ENCODE measurements at regions not wholly inside any gene's neighbourhood (a gene's known extent, or its start where the extent isn't known, plus 50 kb on each side); places are given as distances from the start of the nearest gene placed in this dataset.

DNA sequence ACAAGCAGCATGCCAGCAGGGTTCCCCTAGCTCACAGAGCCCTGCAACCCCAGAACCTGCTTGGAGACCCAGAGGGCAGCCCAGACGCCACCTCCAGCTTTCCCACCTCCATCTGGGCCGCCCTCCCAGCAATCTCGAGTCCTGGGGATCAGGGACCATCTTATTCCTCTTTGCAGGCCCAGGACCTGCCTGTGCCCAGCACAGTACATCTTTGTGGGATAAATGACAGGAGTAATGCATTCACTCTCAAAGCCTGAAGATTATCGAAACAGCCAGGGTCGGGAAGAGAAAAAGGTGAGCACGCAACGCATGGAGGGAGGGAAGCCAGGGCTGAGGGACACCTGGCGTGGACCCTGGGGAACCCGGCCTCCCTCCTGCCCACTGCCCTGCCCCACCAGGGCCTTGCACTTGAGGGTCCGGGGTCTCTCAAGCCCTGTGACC lies 144.1 kb downstream of the NDUFA10 start:
- no peak overlapping the region for H3K4me3 ChIP-seq
- no peak for DNase-seq (ENCODE audit: low spot score)
- no peak overlapping the region for H3K9ac ChIP-seq
- Mint-ChIP-seq H3K27ac (no peak overlapping the region), H3K4me3 (no peak overlapping the region), H3K9me3 (peaks cover 19% of the 10 kb centered on the region), H3K36me3 (no peaks in the 10 kb centered on the region), H3K4me1 (no peaks in the 10 kb centered on the region), H3K27me3 (ENCODE audit: insufficient read depth, low read depth) (peaks cover 2% of the 10 kb centered on the region)
- H3K9me3 ChIP-seq (ENCODE audit: low read depth) = peaks cover 8% of the 10 kb centered on the region
- no peaks in the 10 kb centered on the region for H3K79me2 ChIP-seq (ENCODE audit: low read depth)
- no peaks in the 10 kb centered on the region for H3K27me3 ChIP-seq
- no peaks in the 10 kb centered on the region for H4K20me1 ChIP-seq (ENCODE audit: low read depth)
- no peaks in the 10 kb centered on the region for H3K36me3 ChIP-seq
- H2AFZ ChIP-seq (replicated peaks) = no peak overlapping the region
- TF ChIP-seq EZH2phosphoT487 (IDR thresholded peaks at IDR 0.05) = no peak
- H3K4me2 ChIP-seq = no peak overlapping the region
- H3K27ac ChIP-seq = no peak overlapping the region
- no peaks in the 10 kb centered on the region for H3F3A ChIP-seq (ENCODE audit: low read depth)
- H3K4me1 ChIP-seq = no peaks in the 10 kb centered on the region

DNA sequence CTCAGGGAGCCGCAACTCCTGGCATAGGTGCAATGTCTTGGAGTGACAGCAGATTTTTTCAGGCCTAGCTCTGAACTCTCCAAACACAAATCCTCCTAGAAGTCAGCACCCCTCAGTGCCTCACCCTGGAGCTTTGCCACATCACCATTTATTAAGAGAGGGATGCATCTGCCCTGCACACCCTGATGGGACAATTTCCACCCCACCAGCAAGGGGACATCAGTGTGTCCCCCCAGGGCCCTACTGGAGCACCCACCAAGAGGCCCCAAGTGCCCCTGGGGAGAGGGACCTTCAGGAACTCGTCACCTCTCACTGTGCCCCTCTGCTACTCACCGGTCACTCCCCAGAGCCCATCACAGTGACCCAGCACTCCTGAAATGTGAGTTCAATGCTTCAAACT lies 144.7 kb downstream of the NDUFA10 start:
- no peak for DNase-seq (ENCODE audit: low spot score)
- peaks cover 5% of the 10 kb centered on the region for H3K9me3 ChIP-seq (ENCODE audit: low read depth)
- H3K9ac ChIP-seq = no peak overlapping the region
- no peaks in the 10 kb centered on the region for H4K20me1 ChIP-seq (ENCODE audit: low read depth)
- H3K9me3 Mint-ChIP-seq = peaks cover 16% of the 10 kb centered on the region
- H3K27me3 Mint-ChIP-seq (ENCODE audit: insufficient read depth, low read depth) = peaks cover 2% of the 10 kb centered on the region
- H3K27ac Mint-ChIP-seq = no peak overlapping the region
- H3K4me1 Mint-ChIP-seq = no peaks in the 10 kb centered on the region
- no peak overlapping the region for H3K27ac ChIP-seq
- H3K27me3 ChIP-seq = no peaks in the 10 kb centered on the region
- H3K36me3 Mint-ChIP-seq = no peaks in the 10 kb centered on the region
- no peak overlapping the region for H3K4me2 ChIP-seq
- H3K4me3 Mint-ChIP-seq = no peak overlapping the region
- no peaks in the 10 kb centered on the region for H3K36me3 ChIP-seq
- H3K79me2 ChIP-seq (ENCODE audit: low read depth) = no peaks in the 10 kb centered on the region
- no peak overlapping the region for H2AFZ ChIP-seq (replicated peaks)
- H3K4me3 ChIP-seq = no peak overlapping the region
- no peak for TF ChIP-seq EZH2phosphoT487 (IDR thresholded peaks at IDR 0.05)
- H3F3A ChIP-seq (ENCODE audit: low read depth) = no peaks in the 10 kb centered on the region
- no peaks in the 10 kb centered on the region for H3K4me1 ChIP-seq

DNA sequence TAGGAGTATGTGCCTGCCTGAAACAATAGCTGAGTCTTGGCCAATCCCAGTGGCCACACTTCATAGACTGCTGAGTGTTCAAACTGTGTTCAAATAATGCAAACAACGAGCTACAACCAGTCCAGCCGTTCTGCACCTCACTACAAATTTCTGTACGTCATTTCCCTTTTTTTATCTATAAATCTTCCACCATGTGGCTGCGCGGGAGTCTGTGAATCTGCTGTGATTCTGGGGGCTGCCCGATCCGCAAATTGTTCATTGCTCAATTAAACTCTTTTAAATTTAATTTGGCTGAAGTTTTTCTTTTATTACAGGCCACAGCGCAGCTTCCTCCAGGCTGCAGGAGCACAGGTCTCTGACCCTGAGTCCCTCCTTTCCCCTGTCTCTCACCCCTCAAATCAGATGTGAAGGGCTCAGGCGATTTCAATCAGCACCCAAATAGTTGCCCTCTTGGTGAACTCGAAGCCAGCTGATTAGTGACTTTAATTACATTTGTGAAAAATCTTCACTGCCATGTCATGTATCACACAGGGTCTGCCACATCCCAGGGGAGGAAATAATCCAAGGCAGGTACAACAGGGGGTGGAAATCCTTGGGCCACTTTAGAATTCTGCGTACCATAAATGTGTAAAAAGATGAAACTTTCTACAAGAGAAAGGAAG lies 145.6 kb downstream of the NDUFA10 start:
- Mint-ChIP-seq H3K27ac (no peak overlapping the region), H3K4me3 (no peak overlapping the region), H3K9me3 (peaks cover 7% of the 10 kb centered on the region), H3K27me3 (ENCODE audit: insufficient read depth, low read depth) (peaks cover 2% of the 10 kb centered on the region), H3K4me1 (no peaks in the 10 kb centered on the region), H3K36me3 (no peaks in the 10 kb centered on the region)
- H3K4me3 ChIP-seq = no peak overlapping the region
- H3K4me2 ChIP-seq = no peak overlapping the region
- no peaks in the 10 kb centered on the region for H3K36me3 ChIP-seq
- no peak overlapping the region for H2AFZ ChIP-seq (replicated peaks)
- no peak overlapping the region for H3K9ac ChIP-seq
- no peaks in the 10 kb centered on the region for H3K27me3 ChIP-seq
- no peak for DNase-seq (ENCODE audit: low spot score)
- no peaks in the 10 kb centered on the region for H3F3A ChIP-seq (ENCODE audit: low read depth)
- no peaks in the 10 kb centered on the region for H3K9me3 ChIP-seq (ENCODE audit: low read depth)
- TF ChIP-seq EZH2phosphoT487 (IDR thresholded peaks at IDR 0.05) (no peak), EZH2 (IDR thresholded peaks at IDR 0.05) (no peak), CTCF (IDR thresholded peaks at IDR 0.05) (no peak)
- no peaks in the 10 kb centered on the region for H3K79me2 ChIP-seq (ENCODE audit: low read depth)
- no peak overlapping the region for H3K27ac ChIP-seq
- no peaks in the 10 kb centered on the region for H4K20me1 ChIP-seq (ENCODE audit: low read depth)
- no peaks in the 10 kb centered on the region for H3K4me1 ChIP-seq

DNA sequence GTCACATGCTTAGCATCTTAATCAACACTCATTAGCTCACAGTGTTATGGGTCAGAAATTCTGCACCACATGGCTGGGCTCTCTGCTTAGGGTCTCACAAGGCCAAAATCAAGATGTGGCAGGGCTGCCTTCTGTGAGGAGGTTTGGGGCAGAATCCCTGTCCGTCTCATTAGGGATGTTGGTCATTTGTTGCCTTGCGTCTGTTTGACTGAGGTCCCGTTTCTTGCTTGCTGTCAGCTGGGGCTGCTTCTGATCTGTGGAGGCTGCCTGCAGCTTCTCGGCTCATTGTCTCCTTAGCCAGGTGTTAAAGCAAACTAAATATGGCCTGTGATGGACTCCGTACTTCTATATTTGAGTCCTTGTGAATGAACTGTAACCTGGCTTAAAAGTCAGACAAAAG lies 146.5 kb downstream of the NDUFA10 start:
- Histone ChIP-seq H3K79me2 (ENCODE audit: low read depth) (no peaks in the 10 kb centered on the region), H3K27ac (no peak overlapping the region), H3K4me3 (no peak overlapping the region), H3K36me3 (no peaks in the 10 kb centered on the region), H2AFZ (replicated peaks) (no peak overlapping the region), H3K27me3 (no peaks in the 10 kb centered on the region), H3K9me3 (ENCODE audit: low read depth) (no peaks in the 10 kb centered on the region), H3K4me2 (no peak overlapping the region), H3K9ac (no peak overlapping the region), H3K4me1 (no peaks in the 10 kb centered on the region), H3F3A (ENCODE audit: low read depth) (no peaks in the 10 kb centered on the region), H4K20me1 (ENCODE audit: low read depth) (no peaks in the 10 kb centered on the region)
- Mint-ChIP-seq H3K36me3 (no peaks in the 10 kb centered on the region), H3K4me1 (peaks cover 3% of the 10 kb centered on the region), H3K4me3 (no peak overlapping the region), H3K27ac (no peak overlapping the region), H3K9me3 (peaks cover 1% of the 10 kb centered on the region), H3K27me3 (ENCODE audit: insufficient read depth, low read depth) (peaks cover 2% of the 10 kb centered on the region)
- TF ChIP-seq CTCF (IDR thresholded peaks at IDR 0.05) (no peak), EZH2phosphoT487 (IDR thresholded peaks at IDR 0.05) (no peak), EZH2 (IDR thresholded peaks at IDR 0.05) (no peak)
- DNase-seq (ENCODE audit: low spot score) = no peak

All from neural progenitor cell (in vitro differentiated cells).